Astrocyte (in vitro differentiated cells and primary cell): ENCODE measurements at regions not wholly inside any gene's neighbourhood (a gene's known extent, or its start where the extent isn't known, plus 50 kb on each side); places are given as distances from the start of the nearest gene placed in this dataset.

Experiments
- EZH2 ChIP-seq: IDR thresholded peaks from 2 replicates; pipeline ENCODE4 v1.6.1; 2012; ENCODE audit warnings: mild to moderate bottlenecking, low read length, inconsistent platforms; ENCODE audit not compliant: insufficient read depth
- TF ChIP-seq, protein P1 (sequence below): IDR thresholded peaks from 2 replicates; pipeline ENCODE4 v1.5.1; 2011; ENCODE audit warnings: low read depth, mild to moderate bottlenecking, inconsistent platforms, low read length, moderate library complexity; ENCODE audit not compliant: insufficient read depth

DNA sequence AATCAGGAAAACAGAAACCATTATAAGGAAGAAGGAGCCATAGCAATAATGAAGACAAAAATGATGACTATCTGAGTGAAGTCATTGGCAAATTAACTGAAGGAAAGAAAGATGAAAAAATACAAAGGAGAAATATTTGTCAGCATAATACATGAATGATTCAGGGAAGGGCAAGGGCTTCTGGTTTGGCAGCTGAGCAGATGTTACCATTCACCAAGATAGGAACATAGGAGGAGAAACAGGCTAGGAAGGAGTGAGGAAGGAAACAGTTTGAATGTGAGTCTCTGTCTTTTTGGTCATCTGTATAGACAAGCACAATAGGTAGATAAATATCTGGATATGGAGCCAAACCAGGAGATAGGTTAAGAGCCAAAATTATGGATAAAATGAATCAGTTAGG, 296.0 kb downstream of the ISL1 start:
- TF ChIP-seq, protein P1, sequence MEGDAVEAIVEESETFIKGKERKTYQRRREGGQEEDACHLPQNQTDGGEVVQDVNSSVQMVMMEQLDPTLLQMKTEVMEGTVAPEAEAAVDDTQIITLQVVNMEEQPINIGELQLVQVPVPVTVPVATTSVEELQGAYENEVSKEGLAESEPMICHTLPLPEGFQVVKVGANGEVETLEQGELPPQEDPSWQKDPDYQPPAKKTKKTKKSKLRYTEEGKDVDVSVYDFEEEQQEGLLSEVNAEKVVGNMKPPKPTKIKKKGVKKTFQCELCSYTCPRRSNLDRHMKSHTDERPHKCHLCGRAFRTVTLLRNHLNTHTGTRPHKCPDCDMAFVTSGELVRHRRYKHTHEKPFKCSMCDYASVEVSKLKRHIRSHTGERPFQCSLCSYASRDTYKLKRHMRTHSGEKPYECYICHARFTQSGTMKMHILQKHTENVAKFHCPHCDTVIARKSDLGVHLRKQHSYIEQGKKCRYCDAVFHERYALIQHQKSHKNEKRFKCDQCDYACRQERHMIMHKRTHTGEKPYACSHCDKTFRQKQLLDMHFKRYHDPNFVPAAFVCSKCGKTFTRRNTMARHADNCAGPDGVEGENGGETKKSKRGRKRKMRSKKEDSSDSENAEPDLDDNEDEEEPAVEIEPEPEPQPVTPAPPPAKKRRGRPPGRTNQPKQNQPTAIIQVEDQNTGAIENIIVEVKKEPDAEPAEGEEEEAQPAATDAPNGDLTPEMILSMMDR = no peak
- TF ChIP-seq EZH2 = no peak
